ENCODE measurements at regions not wholly inside any gene's neighbourhood (a gene's known extent, or its start where the extent isn't known, plus 50 kb on each side); places are given as distances from the start of the nearest gene placed in this dataset.
A peak's percentile ranks its signal among the peaks of the same experiment; 100 is the strongest.

DNA sequence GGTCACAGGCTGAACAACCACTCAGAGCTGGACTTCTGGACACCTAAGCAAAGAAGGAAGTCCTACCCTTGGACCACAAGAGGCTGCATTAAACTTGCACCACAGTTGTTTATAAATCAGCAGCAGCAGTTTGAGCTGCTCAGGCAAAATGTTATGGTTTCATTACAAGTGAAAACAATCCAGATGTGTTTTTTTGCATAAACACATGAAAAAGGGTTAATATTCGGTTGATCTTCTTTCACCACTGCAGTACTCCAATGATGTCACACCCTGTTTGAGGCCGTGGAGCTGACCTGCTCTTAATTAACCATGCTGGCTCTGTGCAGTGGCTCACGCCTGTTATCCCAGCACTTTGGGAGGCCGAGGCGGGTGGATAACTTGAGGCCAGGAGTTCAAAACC, 490.8 kb upstream of the CELF2 start:
- Histone ChIP-seq H3K27me3 (no peaks in the 10 kb centered on the region), H3K27ac (no peak overlapping the region), H3K4me3 (no peak overlapping the region), H3K36me3 (no peaks in the 10 kb centered on the region), H3K9me3 (ENCODE audit: low read depth) (no peaks in the 10 kb centered on the region), H3K4me1 (ENCODE audit: low read depth) (no peaks in the 10 kb centered on the region)
- no peak for TF ChIP-seq CTCF (IDR thresholded peaks at IDR 0.05; ENCODE audit: low read depth, low read length)
- no peak for DNase-seq (ENCODE audit: low read depth in 1 of 2, low spot score in 1 of 2)

GRCh38 chr10:10527861-10528562, 489.7 kb upstream of the CELF2 start:
- Histone ChIP-seq H3K9me3 (ENCODE audit: low read depth) (no peaks in the 10 kb centered on the region), H3K27ac (no peak overlapping the region), H3K4me3 (no peak overlapping the region), H3K4me1 (ENCODE audit: low read depth) (no peaks in the 10 kb centered on the region), H3K36me3 (no peaks in the 10 kb centered on the region), H3K27me3 (no peaks in the 10 kb centered on the region)
- DNase-seq (ENCODE audit: low read depth in 1 of 2, low spot score in 1 of 2), result no peak
- TF ChIP-seq CTCF (IDR thresholded peaks at IDR 0.05; ENCODE audit: low read depth, low read length), result no peak

- TF ChIP-seq CTCF (IDR thresholded peaks at IDR 0.05; ENCODE audit: low read depth, low read length), result no peak
- H3K4me3 ChIP-seq, result no peak overlapping the region
- H3K36me3 ChIP-seq, result no peaks in the 10 kb centered on the region
- no peaks in the 10 kb centered on the region for H3K9me3 ChIP-seq (ENCODE audit: low read depth)
- no peak overlapping the region for H3K27ac ChIP-seq
- peak in 1 of 2 donors; percentile 68 for DNase-seq (ENCODE audit: low read depth in 1 of 2, low spot score in 1 of 2)
- no peaks in the 10 kb centered on the region for H3K4me1 ChIP-seq (ENCODE audit: low read depth)
- H3K27me3 ChIP-seq, result no peaks in the 10 kb centered on the region
Observed at GRCh38 chr10:10528563-10528910, 489.1 kb upstream of the CELF2 start.

GRCh38 chr10:10530313-10530712, 487.4 kb upstream of the CELF2 start:
- no peak overlapping the region for H3K27ac ChIP-seq
- H3K9me3 ChIP-seq (ENCODE audit: low read depth), result no peaks in the 10 kb centered on the region
- H3K4me3 ChIP-seq, result no peak overlapping the region
- DNase-seq (ENCODE audit: low read depth in 1 of 2, low spot score in 1 of 2), result no peak
- no peaks in the 10 kb centered on the region for H3K27me3 ChIP-seq
- H3K36me3 ChIP-seq, result no peaks in the 10 kb centered on the region
- H3K4me1 ChIP-seq (ENCODE audit: low read depth), result peaks cover 3% of the 10 kb centered on the region
- TF ChIP-seq CTCF (IDR thresholded peaks at IDR 0.05; ENCODE audit: low read depth, low read length), result no peak

DNA sequence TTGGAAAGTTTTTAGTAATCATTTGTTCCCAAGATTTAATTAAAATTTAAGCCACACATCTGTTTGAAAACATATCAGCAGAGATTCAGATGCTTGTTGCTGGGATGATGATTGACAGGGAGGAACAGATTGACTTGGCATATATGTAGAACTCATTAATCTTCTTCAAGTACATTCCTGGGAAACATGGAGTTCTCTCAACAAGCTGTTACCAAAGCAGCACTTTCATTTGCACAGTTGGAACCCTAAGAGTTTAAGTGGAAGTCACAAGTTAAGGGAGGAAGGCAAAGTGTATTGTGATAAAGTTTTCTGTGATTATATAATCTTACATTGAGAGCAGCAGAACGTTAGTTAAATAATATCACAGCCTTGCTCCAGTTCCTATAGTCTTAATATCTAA, 485.4 kb upstream of the CELF2 start:
- Histone ChIP-seq H3K9me3 (ENCODE audit: low read depth) (no peaks in the 10 kb centered on the region), H3K4me1 (ENCODE audit: low read depth) (peaks cover 3% of the 10 kb centered on the region), H3K36me3 (no peaks in the 10 kb centered on the region), H3K27ac (no peak overlapping the region), H3K27me3 (no peaks in the 10 kb centered on the region), H3K4me3 (no peak overlapping the region)
- DNase-seq (ENCODE audit: low read depth in 1 of 2, low spot score in 1 of 2), result peak in 1 of 2 donors; percentile 48
- TF ChIP-seq CTCF (IDR thresholded peaks at IDR 0.05; ENCODE audit: low read depth, low read length), result no peak
